Choroid plexus epithelial cell (primary cell): ENCODE measurements at regions not wholly inside any gene's neighbourhood (a gene's known extent, or its start where the extent isn't known, plus 50 kb on each side); places are given as distances from the start of the nearest gene placed in this dataset.
A peak's percentile ranks its signal among the peaks of the same experiment; 100 is the strongest.

Experiments
- DNase-seq: peaks from one replicate; pipeline ENCODE4 v3.0.0-alpha.2; 2010; ENCODE audit warnings: low read depth
- H3K4me3 ChIP-seq: 2 replicates; pipeline ENCODE4 v1.5.1; 2011; ENCODE audit warnings: low read depth, mild to moderate bottlenecking, control low read depth, low read length, moderate library complexity
- CTCF ChIP-seq: conservative IDR thresholded peaks from 2 replicates; pipeline ENCODE4 v1.5.1; 2011; ENCODE audit warnings: low read depth, mild to moderate bottlenecking, control low read depth, inconsistent platforms, low read length, moderate library complexity

GRCh38 chr9:88077071-88077617, 61.1 kb downstream of the SPATA31C2 start:
- peak; percentile 49 for DNase-seq
- TF ChIP-seq CTCF, result no peak
- H3K4me3 ChIP-seq, result peak overlapping the region; percentile 65

- H3K4me3 ChIP-seq, result peak overlapping the region; percentile 65
- peak; percentile 6 for TF ChIP-seq CTCF
- DNase-seq, result peak; percentile 99
These were observed 61.8 kb downstream of the SPATA31C2 start for GRCh38 chr9:88076286-88077070.

- peak; percentile 20 for TF ChIP-seq CTCF
- peak overlapping the region; percentile 65 for H3K4me3 ChIP-seq
- peak; percentile 70 for DNase-seq
These were observed 62.3 kb downstream of the SPATA31C2 start for GRCh38 chr9:88075966-88076285.

GRCh38 chr9:88075506-88075905, 62.8 kb downstream of the SPATA31C2 start:
- DNase-seq, result no peak
- H3K4me3 ChIP-seq, result peak overlapping the region; percentile 65
- no peak for TF ChIP-seq CTCF

GRCh38 chr9:88074931-88075330, 63.3 kb downstream of the SPATA31C2 start:
- no peak for DNase-seq
- H3K4me3 ChIP-seq, result no peak overlapping the region
- TF ChIP-seq CTCF, result no peak

- H3K4me3 ChIP-seq, result no peak overlapping the region
- DNase-seq, result no peak
- no peak for TF ChIP-seq CTCF
These were observed 65.4 kb downstream of the SPATA31C2 start for GRCh38 chr9:88072831-88073375.
